Mesothelial cell of epicardium (in vitro differentiated cells): ENCODE measurements at regions not wholly inside any gene's neighbourhood (a gene's known extent, or its start where the extent isn't known, plus 50 kb on each side); places are given as distances from the start of the nearest gene placed in this dataset.
A peak's percentile ranks its signal among the peaks of the same experiment; 100 is the strongest.

Source experiments
- DNase-seq, 2 experiments: peaks; one replicate each; pipeline ENCODE4 v3.0.0; 2021; ENCODE audit warnings: low spot score in 2 of 2; ENCODE audit not compliant: unreplicated experiment in 2 of 2
- H3K27ac Mint-ChIP-seq: 2 replicates; pipeline ENCODE4 v1.8.0; 2021; ENCODE audit warnings: mixed read lengths
- H3K27me3 Mint-ChIP-seq: 2 replicates; pipeline ENCODE4 v1.8.0; 2021; ENCODE audit warnings: low read depth, mixed read lengths
- H3K36me3 Mint-ChIP-seq: 2 replicates; pipeline ENCODE4 v1.8.0; 2021; ENCODE audit warnings: mixed read lengths
- H3K4me1 Mint-ChIP-seq: 2 replicates; pipeline ENCODE4 v1.8.0; 2021; ENCODE audit warnings: mixed read lengths
- H3K4me3 Mint-ChIP-seq: 2 replicates; pipeline ENCODE4 v1.8.0; 2021; ENCODE audit warnings: mild to moderate bottlenecking, moderate library complexity, mixed read lengths
- H3K9me3 Mint-ChIP-seq: 2 replicates; pipeline ENCODE4 v1.8.0; 2021; ENCODE audit warnings: mixed read lengths
- TF ChIP-seq, protein P1 (sequence below): fragments of 200-600 bp; sonication (generic); IDR thresholded peaks from one replicate; pipeline ENCODE4 v1.5.0; 2021; ENCODE audit warnings: antibody characterized with exemption; ENCODE audit not compliant: unreplicated experiment

DNA sequence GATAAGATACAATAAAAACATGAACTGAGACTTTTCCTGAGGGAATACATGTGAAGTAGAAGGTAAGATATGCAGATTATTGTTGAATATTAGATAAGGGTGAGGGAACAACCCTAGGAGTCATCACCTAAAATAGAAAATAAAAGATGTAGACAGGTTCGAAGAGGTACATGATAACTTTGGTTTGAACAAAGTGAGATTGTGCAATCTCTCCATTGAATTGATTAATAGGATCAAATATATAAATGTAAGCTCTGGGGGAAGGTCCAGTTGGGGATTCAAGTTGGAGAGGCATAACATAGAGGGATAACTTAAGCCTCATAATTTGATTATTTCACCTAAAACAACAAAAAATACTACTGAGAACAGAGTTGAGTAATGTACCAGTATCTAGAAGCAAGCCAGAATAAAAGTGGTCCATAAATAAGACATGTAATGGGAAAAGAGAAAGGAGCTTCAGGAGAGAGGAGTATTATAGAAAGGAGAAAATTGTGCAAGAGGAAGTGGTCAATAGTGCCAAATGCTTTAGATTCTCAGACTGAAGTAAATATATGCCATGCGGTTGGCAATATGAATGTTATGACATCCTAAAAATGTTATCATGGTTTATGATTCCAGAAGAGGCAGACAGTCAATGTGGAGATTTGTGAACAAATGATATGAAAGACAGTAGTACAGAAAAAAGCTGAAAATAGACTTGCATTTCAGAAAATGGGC lies 282.3 kb upstream of the CHRM2 start:
- TF ChIP-seq, protein P1, sequence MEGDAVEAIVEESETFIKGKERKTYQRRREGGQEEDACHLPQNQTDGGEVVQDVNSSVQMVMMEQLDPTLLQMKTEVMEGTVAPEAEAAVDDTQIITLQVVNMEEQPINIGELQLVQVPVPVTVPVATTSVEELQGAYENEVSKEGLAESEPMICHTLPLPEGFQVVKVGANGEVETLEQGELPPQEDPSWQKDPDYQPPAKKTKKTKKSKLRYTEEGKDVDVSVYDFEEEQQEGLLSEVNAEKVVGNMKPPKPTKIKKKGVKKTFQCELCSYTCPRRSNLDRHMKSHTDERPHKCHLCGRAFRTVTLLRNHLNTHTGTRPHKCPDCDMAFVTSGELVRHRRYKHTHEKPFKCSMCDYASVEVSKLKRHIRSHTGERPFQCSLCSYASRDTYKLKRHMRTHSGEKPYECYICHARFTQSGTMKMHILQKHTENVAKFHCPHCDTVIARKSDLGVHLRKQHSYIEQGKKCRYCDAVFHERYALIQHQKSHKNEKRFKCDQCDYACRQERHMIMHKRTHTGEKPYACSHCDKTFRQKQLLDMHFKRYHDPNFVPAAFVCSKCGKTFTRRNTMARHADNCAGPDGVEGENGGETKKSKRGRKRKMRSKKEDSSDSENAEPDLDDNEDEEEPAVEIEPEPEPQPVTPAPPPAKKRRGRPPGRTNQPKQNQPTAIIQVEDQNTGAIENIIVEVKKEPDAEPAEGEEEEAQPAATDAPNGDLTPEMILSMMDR, result no peak
- no peaks in the 10 kb centered on the region for H3K4me1 Mint-ChIP-seq
- no peak overlapping the region for H3K27ac Mint-ChIP-seq
- H3K27me3 Mint-ChIP-seq, result no peaks in the 10 kb centered on the region
- H3K9me3 Mint-ChIP-seq, result peaks cover 4% of the 10 kb centered on the region
- no peak for DNase-seq
- no peaks in the 10 kb centered on the region for H3K36me3 Mint-ChIP-seq
- H3K4me3 Mint-ChIP-seq, result no peak overlapping the region

DNA sequence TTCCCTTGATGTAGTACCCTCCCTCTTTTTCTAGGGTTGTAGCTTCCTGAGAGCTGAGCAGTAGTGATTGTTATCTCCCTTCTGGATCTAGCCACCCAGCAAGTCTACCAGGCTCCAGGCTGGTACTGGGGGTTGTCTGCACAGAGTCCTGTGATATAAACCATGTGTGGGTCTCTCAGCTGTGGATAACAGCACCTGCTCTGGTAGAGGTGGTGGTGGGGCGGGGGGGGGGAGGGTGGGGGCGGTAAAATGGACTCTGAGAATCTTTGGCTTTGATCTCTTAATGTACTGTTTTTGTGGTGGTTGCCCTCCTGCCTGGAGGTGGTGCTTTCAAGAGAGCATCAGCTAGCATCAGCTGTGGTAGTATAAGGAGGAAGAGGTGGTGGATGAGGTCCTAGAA lies 302.0 kb upstream of the CHRM2 start:
- TF ChIP-seq, protein P1, result no peak
- H3K36me3 Mint-ChIP-seq, result no peaks in the 10 kb centered on the region
- H3K4me1 Mint-ChIP-seq, result no peaks in the 10 kb centered on the region
- no peak overlapping the region for H3K4me3 Mint-ChIP-seq
- DNase-seq, result no peak
- H3K9me3 Mint-ChIP-seq, result peaks cover 27% of the 10 kb centered on the region
- no peak overlapping the region for H3K27ac Mint-ChIP-seq
- H3K27me3 Mint-ChIP-seq, result peaks cover 4% of the 10 kb centered on the region

DNA sequence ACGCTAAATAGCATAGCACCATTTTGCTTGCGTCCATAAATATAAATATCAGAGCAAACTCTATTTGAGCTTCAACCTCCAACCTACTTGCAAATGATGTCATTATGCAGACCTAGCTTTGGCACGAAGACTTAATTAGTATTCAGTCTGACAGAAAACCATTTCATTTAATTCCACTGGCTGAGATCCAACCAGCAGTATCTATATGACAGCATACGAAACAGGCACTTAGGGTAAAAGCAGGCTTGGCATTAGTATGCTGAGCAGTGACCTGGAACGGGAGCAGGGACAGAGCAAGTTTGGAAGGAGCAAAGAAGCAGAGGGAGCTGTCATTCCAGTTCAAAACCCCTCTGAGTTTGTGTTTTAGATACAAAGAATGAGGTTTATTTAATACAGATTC lies 312.5 kb upstream of the CHRM2 start:
- no peak overlapping the region for H3K4me3 Mint-ChIP-seq
- peak overlapping the region; percentile 76 for H3K27ac Mint-ChIP-seq
- TF ChIP-seq, protein P1, result no peak
- no peaks in the 10 kb centered on the region for H3K27me3 Mint-ChIP-seq
- peaks cover 14% of the 10 kb centered on the region for H3K9me3 Mint-ChIP-seq
- DNase-seq, result no peak
- H3K4me1 Mint-ChIP-seq, result peaks cover 16% of the 10 kb centered on the region
- no peaks in the 10 kb centered on the region for H3K36me3 Mint-ChIP-seq

DNA sequence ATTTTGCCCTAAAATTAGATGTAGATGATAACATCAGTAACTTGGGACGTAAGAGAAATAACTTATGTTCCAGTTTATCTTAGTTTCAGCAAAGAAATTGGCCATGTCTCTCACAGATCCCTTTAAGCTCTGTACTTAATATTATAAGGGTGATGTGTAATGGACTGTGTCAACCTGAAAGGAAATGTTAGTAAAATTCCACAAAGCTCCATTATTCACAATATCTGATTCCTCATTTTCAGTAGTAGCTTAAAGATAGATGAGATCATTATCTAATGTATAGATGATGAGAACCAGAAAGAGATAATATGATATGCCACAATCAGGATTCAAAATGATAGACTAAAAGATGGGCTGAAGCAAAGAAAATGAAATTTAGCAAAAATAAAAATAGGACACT lies 316.8 kb upstream of the CHRM2 start:
- H3K4me3 Mint-ChIP-seq, result no peak overlapping the region
- H3K36me3 Mint-ChIP-seq, result no peaks in the 10 kb centered on the region
- H3K27ac Mint-ChIP-seq, result no peak overlapping the region
- DNase-seq, result no peak
- no peaks in the 10 kb centered on the region for H3K9me3 Mint-ChIP-seq
- TF ChIP-seq, protein P1, result no peak
- H3K4me1 Mint-ChIP-seq, result peaks cover 15% of the 10 kb centered on the region
- no peaks in the 10 kb centered on the region for H3K27me3 Mint-ChIP-seq

DNA sequence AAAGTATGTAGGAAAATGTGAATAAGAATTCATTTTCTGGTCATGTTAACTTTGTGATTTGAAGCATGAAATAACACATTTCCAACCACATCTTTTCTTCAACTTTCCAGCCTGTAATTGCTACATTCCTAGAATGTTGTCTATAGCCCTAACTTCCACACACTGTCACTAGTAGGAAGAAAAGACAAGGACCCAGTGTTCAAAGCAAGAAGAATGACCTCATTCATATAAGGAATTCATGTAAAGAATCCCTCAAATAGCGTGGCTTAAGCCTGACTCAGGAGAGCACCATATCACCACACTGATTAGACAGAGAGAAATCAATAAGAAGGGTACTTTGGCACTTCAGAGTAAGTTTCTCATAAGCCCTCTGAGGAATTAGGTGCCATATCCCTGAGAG lies 318.7 kb upstream of the CHRM2 start:
- DNase-seq, result no peak
- Mint-ChIP-seq H3K9me3 (no peaks in the 10 kb centered on the region), H3K4me3 (no peak overlapping the region), H3K4me1 (peaks cover 9% of the 10 kb centered on the region), H3K36me3 (no peaks in the 10 kb centered on the region), H3K27me3 (peaks cover 1% of the 10 kb centered on the region), H3K27ac (no peak overlapping the region)
- TF ChIP-seq, protein P1, result no peak

DNA sequence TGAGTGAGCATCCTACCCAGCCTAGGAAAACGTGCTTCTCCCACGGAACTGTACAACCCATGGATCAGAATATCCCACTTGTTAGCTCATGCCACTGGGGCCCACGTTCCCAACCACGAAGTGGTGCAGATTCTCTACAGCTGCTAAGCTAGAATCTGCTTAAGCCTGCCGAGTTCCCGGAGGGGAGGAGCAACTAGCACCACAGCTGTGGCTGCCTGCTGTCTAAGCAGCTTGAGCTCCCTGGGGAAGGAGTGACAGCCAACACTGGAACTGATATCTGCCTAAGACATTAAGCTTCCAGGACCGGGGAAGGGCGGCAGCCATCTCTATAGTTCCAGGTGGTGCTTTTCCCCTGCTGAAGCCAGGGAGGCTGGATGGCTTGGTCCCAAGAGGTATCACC lies 334.7 kb upstream of the CHRM2 start:
- no peak for DNase-seq
- Mint-ChIP-seq H3K36me3 (peaks cover 1% of the 10 kb centered on the region), H3K4me1 (peaks cover 5% of the 10 kb centered on the region), H3K27ac (no peak overlapping the region), H3K27me3 (peaks cover 2% of the 10 kb centered on the region), H3K9me3 (peaks cover 52% of the 10 kb centered on the region), H3K4me3 (no peak overlapping the region)
- TF ChIP-seq, protein P1, result no peak
